HepG2 (cell line): ENCODE measurements at regions not wholly inside any gene's neighbourhood (a gene's known extent, or its start where the extent isn't known, plus 50 kb on each side); places are given as distances from the start of the nearest gene placed in this dataset.

Experiments used
- CHD2 ChIP-seq: IDR thresholded peaks from 2 replicates; pipeline ENCODE4 v1.6.1; 2011; ENCODE audit warnings: low read depth, low read length, improper control_type of control experiment
- GATAD1 ChIP-seq: IDR thresholded peaks from 2 replicates; pipeline ENCODE4 v1.6.1; 2016; ENCODE audit warnings: missing genetic modification reagents, missing compliant biosample characterization
- IKZF5 ChIP-seq: IDR thresholded peaks from 2 replicates; pipeline ENCODE4 v1.6.1; 2018; ENCODE audit warnings: missing genetic modification reagents, mild to moderate bottlenecking, missing compliant biosample characterization
- JARID2 ChIP-seq: sonication (generic); formaldehyde crosslinking; IDR thresholded peaks from 2 replicates; pipeline ENCODE4 v1.8.1; 2023; ENCODE audit warnings: missing genetic modification reagents, inconsistent platforms; ENCODE audit not compliant: insufficient replicate concordance
- KDM3A ChIP-seq: IDR thresholded peaks from 2 replicates; pipeline ENCODE4 v1.6.1; 2018; ENCODE audit warnings: low read depth, missing compliant biosample characterization
- MYC ChIP-seq: sonication (generic); formaldehyde crosslinking; IDR thresholded peaks from 2 replicates; pipeline ENCODE4 v1.9.0; 2021; ENCODE audit warnings: missing genetic modification reagents, borderline replicate concordance
- NRL ChIP-seq: sonication (generic); formaldehyde crosslinking; IDR thresholded peaks from 2 replicates; pipeline ENCODE4 v1.5.0; 2020; ENCODE audit warnings: missing genetic modification reagents, mild to moderate bottlenecking, moderate library complexity, borderline replicate concordance
- RCOR2 ChIP-seq: IDR thresholded peaks from 2 replicates; pipeline ENCODE4 v1.6.1; 2016; ENCODE audit warnings: missing biosample characterization, missing genetic modification reagents
- SIX4 ChIP-seq: sonication (generic); formaldehyde crosslinking; IDR thresholded peaks from 2 replicates; pipeline ENCODE4 v1.4.0; 2020; ENCODE audit warnings: missing genetic modification reagents
- SPEN ChIP-seq: sonication (generic); formaldehyde crosslinking; IDR thresholded peaks from 2 replicates; pipeline ENCODE4 v1.5.1; 2020; ENCODE audit warnings: low read depth, mild to moderate bottlenecking, missing genetic modification reagents
- ZBTB39 ChIP-seq: sonication (generic); formaldehyde crosslinking; IDR thresholded peaks from 2 replicates; pipeline ENCODE4 v1.5.0; 2020; ENCODE audit warnings: missing genetic modification reagents
- ZFP91 ChIP-seq: sonication (generic); formaldehyde crosslinking; IDR thresholded peaks from 2 replicates; pipeline ENCODE4 v1.9.0; 2022; ENCODE audit warnings: missing genetic modification reagents, mild to moderate bottlenecking, borderline replicate concordance
- ZIK1 ChIP-seq: sonication (generic); formaldehyde crosslinking; IDR thresholded peaks from 2 replicates; pipeline ENCODE4 v1.5.0; 2020; ENCODE audit warnings: mild to moderate bottlenecking, low read depth, missing genetic modification reagents, borderline replicate concordance
- ZNF337 ChIP-seq: sonication (generic); formaldehyde crosslinking; IDR thresholded peaks from 2 replicates; pipeline ENCODE4 v1.5.1; 2020; ENCODE audit warnings: missing genetic modification reagents, low read depth, mild to moderate bottlenecking, borderline replicate concordance
- ZNF574 ChIP-seq: sonication (generic); formaldehyde crosslinking; IDR thresholded peaks from 2 replicates; pipeline ENCODE4 v1.4.0; 2020; ENCODE audit warnings: missing genetic modification reagents

- peak; percentile 40; the same call in 1 of the 2 replicates for TF ChIP-seq GATAD1 (CRISPR knock-in tag)
- no peak for TF ChIP-seq ZIK1
- peak; percentile 22; the same call in 1 of the 2 replicates for TF ChIP-seq SIX4 (CRISPR knock-in tag)
- no peak for TF ChIP-seq ZBTB39 (CRISPR knock-in tag)
- TF ChIP-seq KDM3A (CRISPR knock-in tag) = 0 out of 2 replicates have a peak, but pooled peaks have one; percentile 44
- TF ChIP-seq MYC (CRISPR knock-in tag) = peak; percentile 94
- peak; percentile 30; the same call in 1 of the 2 replicates for TF ChIP-seq ZFP91 (CRISPR knock-in tag)
- TF ChIP-seq NRL = peak; percentile 78; the same call in 1 of the 2 replicates
- TF ChIP-seq SPEN (CRISPR knock-in tag) = peak; percentile 76
- no peak for TF ChIP-seq ZNF337 (CRISPR knock-in tag)
- TF ChIP-seq IKZF5 (CRISPR knock-in tag) = peak; percentile 74; the same call in 1 of the 2 replicates
- peak; percentile 79 for TF ChIP-seq ZNF574 (CRISPR knock-in tag)
- TF ChIP-seq JARID2 (CRISPR knock-in tag) = no peak
- peak; percentile 63 for TF ChIP-seq RCOR2
- no peak for TF ChIP-seq CHD2
Observed at GRCh38 chr14:50045039-50045711, 71.2 kb downstream of the VCPKMT start (continued).
